ENCODE measurements at regions not wholly inside any gene's neighbourhood (a gene's known extent, or its start where the extent isn't known, plus 50 kb on each side); places are given as distances from the start of the nearest gene placed in this dataset.

- intact Hi-C loops (cut with micrococcal nuclease; ENCODE audit: unreplicated experiment) = no loop called here
- no peak overlapping the region for H3K4me3 Mint-ChIP-seq (ENCODE audit: unreplicated experiment)
- no peaks in the 10 kb centered on the region for H3K27me3 Mint-ChIP-seq (ENCODE audit: insufficient read depth, unreplicated experiment)
- no peak for TF ChIP-seq CTCF (IDR thresholded peaks at IDR 0.05; ENCODE audit: insufficient read depth in 1 of 2, low read depth in 1 of 2, low read length in 1 of 2, severe bottlenecking in 1 of 2, unreplicated experiment in 1 of 2)
- no peak for DNase-seq
- H3K36me3 ChIP-seq (ENCODE audit: control insufficient read depth, insufficient read depth, low read length) = no peaks in the 10 kb centered on the region
- no peaks in the 10 kb centered on the region for H3K9me3 Mint-ChIP-seq (ENCODE audit: unreplicated experiment)
- no peaks in the 10 kb centered on the region for H3K36me3 Mint-ChIP-seq (ENCODE audit: insufficient read depth, unreplicated experiment)
- H3K4me1 Mint-ChIP-seq (ENCODE audit: low read depth, unreplicated experiment) = no peaks in the 10 kb centered on the region
- no peaks in the 10 kb centered on the region for H3K4me1 ChIP-seq
- BruUV-seq (replicated peaks) = no TSS peak
- H3K4me3 ChIP-seq (ENCODE audit: low read depth, low read length) = no peak overlapping the region
- no peak overlapping the region for H3K27ac Mint-ChIP-seq (ENCODE audit: unreplicated experiment)
- ChIA-PET POLR2A (no interaction called here), CTCF (no interaction called here)
- H3K27me3 ChIP-seq (replicated peaks; ENCODE audit: control insufficient read depth, insufficient read depth, low read length) = no peaks in the 10 kb centered on the region
- H3K9me3 ChIP-seq = peaks cover 6% of the 10 kb centered on the region; the same call in 1 of the 2 replicates
Observed at GRCh38 chr10:33529234-33529633, 194.8 kb upstream of the NRP1 start.

GRCh38 chr10:33524966-33525365 lies 190.5 kb upstream of the NRP1 start:
- H3K4me1 ChIP-seq = peaks cover 8% of the 10 kb centered on the region; the same call in 1 of the 2 replicates
- no peaks in the 10 kb centered on the region for H3K4me1 Mint-ChIP-seq (ENCODE audit: low read depth, unreplicated experiment)
- H3K4me3 ChIP-seq (ENCODE audit: low read depth, low read length) = no peak overlapping the region
- no peaks in the 10 kb centered on the region for H3K36me3 Mint-ChIP-seq (ENCODE audit: insufficient read depth, unreplicated experiment)
- no peaks in the 10 kb centered on the region for H3K36me3 ChIP-seq (ENCODE audit: control insufficient read depth, insufficient read depth, low read length)
- peaks cover 6% of the 10 kb centered on the region; the same call in 1 of the 2 replicates for H3K9me3 ChIP-seq
- no peak for TF ChIP-seq CTCF (IDR thresholded peaks at IDR 0.05; ENCODE audit: insufficient read depth in 1 of 2, low read depth in 1 of 2, low read length in 1 of 2, severe bottlenecking in 1 of 2, unreplicated experiment in 1 of 2)
- no peaks in the 10 kb centered on the region for H3K27me3 Mint-ChIP-seq (ENCODE audit: insufficient read depth, unreplicated experiment)
- ChIA-PET CTCF (no interaction called here), POLR2A (no interaction called here)
- DNase-seq = no peak
- H3K27ac Mint-ChIP-seq (ENCODE audit: unreplicated experiment) = no peak overlapping the region
- H3K27me3 ChIP-seq (replicated peaks; ENCODE audit: control insufficient read depth, insufficient read depth, low read length) = no peaks in the 10 kb centered on the region
- no TSS peak for BruUV-seq (replicated peaks)
- intact Hi-C loops (cut with micrococcal nuclease; ENCODE audit: unreplicated experiment) = no loop called here
- no peak overlapping the region for H3K4me3 Mint-ChIP-seq (ENCODE audit: unreplicated experiment)
- no peaks in the 10 kb centered on the region for H3K9me3 Mint-ChIP-seq (ENCODE audit: unreplicated experiment)

- CTCF ChIA-PET = no interaction called here
- Histone ChIP-seq H3K27me3 (replicated peaks; ENCODE audit: control insufficient read depth, insufficient read depth, low read length) (no peaks in the 10 kb centered on the region), H3K36me3 (ENCODE audit: control insufficient read depth, insufficient read depth, low read length) (no peaks in the 10 kb centered on the region), H3K4me1 (peaks cover 8% of the 10 kb centered on the region; the same call in 1 of the 2 replicates), H3K9me3 (peaks cover 6% of the 10 kb centered on the region; the same call in 1 of the 2 replicates), H3K4me3 (ENCODE audit: low read depth, low read length) (no peak overlapping the region)
- intact Hi-C loops (cut with micrococcal nuclease; ENCODE audit: unreplicated experiment) = no loop called here
- BruUV-seq (replicated peaks) = no TSS peak
- DNase-seq = no peak
- no peak for TF ChIP-seq CTCF (IDR thresholded peaks at IDR 0.05; ENCODE audit: insufficient read depth in 1 of 2, low read depth in 1 of 2, low read length in 1 of 2, severe bottlenecking in 1 of 2, unreplicated experiment in 1 of 2)
- no peak overlapping the region for H3K27ac Mint-ChIP-seq (ENCODE audit: unreplicated experiment)
- no peaks in the 10 kb centered on the region for H3K4me1 Mint-ChIP-seq (ENCODE audit: low read depth, unreplicated experiment)
- H3K27me3 Mint-ChIP-seq (ENCODE audit: insufficient read depth, unreplicated experiment) = no peaks in the 10 kb centered on the region
- no peaks in the 10 kb centered on the region for H3K9me3 Mint-ChIP-seq (ENCODE audit: unreplicated experiment)
- no peak overlapping the region for H3K4me3 Mint-ChIP-seq (ENCODE audit: unreplicated experiment)
- no peaks in the 10 kb centered on the region for H3K36me3 Mint-ChIP-seq (ENCODE audit: insufficient read depth, unreplicated experiment)
- POLR2A ChIA-PET = no interaction called here
Observed at GRCh38 chr10:33524041-33524440, 189.6 kb upstream of the NRP1 start.

All from Caco-2 (cell line).